NCI-H146 treated with DMSO at 0.1 percent for 48 hours (cell line): ENCODE measurements at regions not wholly inside any gene's neighbourhood (a gene's known extent, or its start where the extent isn't known, plus 50 kb on each side); places are given as distances from the start of the nearest gene placed in this dataset.
"Not testable (repeated sequence)": the region's sequence is repeated elsewhere in the genome, so short reads cannot be mapped to it uniquely, and the experiment has no call there.

Experiments
- DNase-seq: peaks from one replicate; lab custom pipeline; 2025; ENCODE audit not compliant: unreplicated experiment; lab: John Stamatoyannopoulos, UW

- no peak for DNase-seq
Measured at GRCh38 chr11:96506953-96507354, 117.1 kb downstream of the JRKL start.

GRCh38 chr11:96508861-96509260 lies 119.0 kb downstream of the JRKL start:
- no peak for DNase-seq

GRCh38 chr11:96520939-96521338 lies 131.1 kb downstream of the JRKL start:
- no peak for DNase-seq

GRCh38 chr11:96523656-96524055 lies 133.8 kb downstream of the JRKL start:
- no peak for DNase-seq

GRCh38 chr11:96524475-96524874 lies 134.7 kb downstream of the JRKL start:
- no peak for DNase-seq

GRCh38 chr11:96530473-96530872 lies 140.7 kb downstream of the JRKL start:
- no peak for DNase-seq

- no peak for DNase-seq
Measured at GRCh38 chr11:96538104-96538503, 148.3 kb downstream of the JRKL start.

DNA sequence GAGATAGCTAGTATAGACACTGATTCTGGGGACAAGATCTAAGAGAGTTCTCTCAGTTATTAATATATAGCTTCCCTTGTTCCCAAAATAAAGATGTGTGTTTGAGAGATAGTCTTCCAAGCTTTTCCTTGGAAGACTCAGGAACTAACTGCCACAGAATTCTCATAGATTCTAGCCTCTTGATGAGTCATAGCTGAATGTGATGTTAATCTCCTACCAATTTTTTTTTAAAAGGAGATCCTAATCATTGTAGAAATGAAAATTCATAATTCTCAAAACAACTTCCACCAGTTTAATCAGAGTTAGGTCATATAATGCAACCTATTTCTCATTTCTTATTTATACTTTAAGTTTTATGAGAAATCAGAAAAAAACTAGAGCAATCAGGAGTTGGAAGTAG lies 148.8 kb downstream of the JRKL start:
- no peak for DNase-seq

GRCh38 chr11:96540875-96541274 lies 151.1 kb downstream of the JRKL start:
- no peak for DNase-seq

GRCh38 chr11:96543177-96543576 lies 153.4 kb downstream of the JRKL start:
- no peak for DNase-seq

DNA sequence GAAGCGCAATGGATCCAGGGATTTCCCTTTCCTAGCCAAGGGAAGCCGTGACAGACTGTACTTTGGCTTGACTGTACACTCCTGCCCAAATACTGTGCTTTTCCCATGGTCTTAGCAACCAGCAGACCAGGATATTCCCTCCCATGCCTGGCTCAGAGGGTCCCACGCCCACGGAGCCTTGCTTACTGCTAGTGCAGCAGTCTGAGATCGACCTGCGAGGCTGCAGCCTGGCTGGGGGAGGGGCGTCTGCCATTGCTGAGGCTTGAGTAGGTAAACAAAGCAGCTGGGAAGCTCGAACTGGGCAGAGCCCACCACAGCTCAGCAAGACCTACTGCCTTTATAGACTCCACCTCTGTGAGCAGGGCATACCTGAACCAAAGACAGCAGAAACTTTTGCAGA lies 155.4 kb downstream of the JRKL start:
- DNase-seq, result not testable (repeated sequence)

- DNase-seq, result no peak
Measured at GRCh38 chr11:96551136-96551535, 161.3 kb downstream of the JRKL start.

DNA sequence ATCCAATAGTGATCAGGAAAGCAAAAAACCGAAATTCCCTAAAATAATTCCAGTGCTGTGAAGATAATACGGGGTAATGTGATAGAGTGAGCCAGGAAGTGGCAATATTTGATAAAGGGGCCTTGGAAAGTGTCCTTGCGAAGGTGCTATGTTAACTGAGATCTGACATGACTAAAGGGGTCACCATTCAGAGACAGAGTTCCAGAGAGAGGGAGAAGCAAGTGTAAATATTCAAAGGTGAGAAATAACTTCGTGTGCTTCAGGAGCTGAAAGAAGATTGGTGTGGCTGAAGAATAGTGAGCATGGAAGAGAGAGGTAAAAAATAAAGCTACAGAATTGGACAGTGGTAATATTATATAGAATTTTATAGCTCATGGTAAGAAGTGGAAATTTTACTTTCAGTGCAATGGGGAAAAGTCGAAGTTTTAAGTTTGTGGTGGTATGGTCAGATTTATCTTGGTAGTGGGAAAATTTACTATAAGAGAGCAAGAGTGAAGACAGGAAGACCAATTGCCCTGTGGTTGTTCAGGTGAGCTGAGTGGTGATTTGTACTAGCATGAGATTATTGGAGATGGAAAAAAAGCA lies 164.5 kb downstream of the JRKL start:
- DNase-seq, result no peak

GRCh38 chr11:96555826-96556225 lies 166.0 kb downstream of the JRKL start:
- not testable (repeated sequence) for DNase-seq

DNA sequence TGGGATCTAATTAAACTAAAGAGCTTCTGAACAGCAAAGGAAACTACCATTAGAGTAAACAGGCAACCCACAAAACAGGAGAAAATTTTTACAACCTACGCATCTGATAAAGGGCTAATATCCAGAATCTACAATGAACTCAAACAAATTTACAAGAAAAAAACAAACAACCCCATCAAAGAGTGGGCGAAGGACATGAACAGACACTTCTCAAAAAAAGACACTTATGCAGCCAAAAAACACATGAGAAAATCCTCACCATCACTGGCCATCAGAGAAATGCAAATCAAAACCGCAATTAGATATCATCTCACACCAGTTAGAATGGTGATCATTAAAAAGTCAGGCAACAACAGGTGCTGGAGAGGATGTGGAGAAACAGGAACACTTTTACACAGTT lies 170.9 kb downstream of the JRKL start:
- DNase-seq, result not testable (repeated sequence)

DNA sequence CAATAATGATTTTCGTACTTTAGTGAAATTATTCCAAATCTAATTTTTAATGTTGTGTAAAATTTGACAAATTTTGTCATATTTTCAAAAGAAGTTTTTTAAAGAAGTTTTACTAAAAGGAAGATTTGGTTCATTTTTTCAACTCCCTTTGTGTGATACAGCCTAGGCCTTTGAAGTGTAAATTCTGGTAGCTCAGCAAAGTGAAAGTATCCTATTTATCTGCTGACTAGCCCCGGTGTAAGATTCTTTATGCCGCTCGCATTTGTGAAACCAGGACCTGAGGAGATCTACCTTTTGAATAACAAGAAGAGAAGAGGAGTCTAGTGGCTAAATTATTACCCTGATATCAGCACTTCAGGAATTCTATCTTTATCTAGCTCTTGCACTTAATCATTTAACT lies 177.4 kb downstream of the JRKL start:
- no peak for DNase-seq

GRCh38 chr11:96567667-96568066 lies 177.9 kb downstream of the JRKL start:
- no peak for DNase-seq

GRCh38 chr11:96576383-96576782 lies 186.6 kb downstream of the JRKL start:
- no peak for DNase-seq

- DNase-seq, result no peak
Measured at GRCh38 chr11:96578379-96578778, 188.6 kb downstream of the JRKL start.

DNA sequence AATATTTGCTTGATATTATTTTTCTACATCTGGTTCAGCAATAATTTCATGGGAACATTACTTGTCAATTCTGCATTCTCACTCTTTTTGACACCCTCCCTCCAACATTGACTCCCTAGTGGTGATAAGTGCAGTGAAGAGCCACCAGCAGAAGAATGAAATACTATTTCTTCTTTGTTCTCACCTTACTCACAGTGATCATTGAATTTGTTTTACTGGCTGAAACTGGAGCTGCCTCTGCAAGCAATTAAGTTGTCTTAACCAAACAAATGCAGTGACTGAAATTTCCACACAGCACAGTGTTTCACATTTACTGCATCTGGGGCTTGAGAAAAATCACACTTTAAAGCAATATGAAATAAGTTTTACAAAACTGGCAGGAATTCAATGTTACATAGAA lies 189.8 kb downstream of the JRKL start:
- DNase-seq, result no peak

DNA sequence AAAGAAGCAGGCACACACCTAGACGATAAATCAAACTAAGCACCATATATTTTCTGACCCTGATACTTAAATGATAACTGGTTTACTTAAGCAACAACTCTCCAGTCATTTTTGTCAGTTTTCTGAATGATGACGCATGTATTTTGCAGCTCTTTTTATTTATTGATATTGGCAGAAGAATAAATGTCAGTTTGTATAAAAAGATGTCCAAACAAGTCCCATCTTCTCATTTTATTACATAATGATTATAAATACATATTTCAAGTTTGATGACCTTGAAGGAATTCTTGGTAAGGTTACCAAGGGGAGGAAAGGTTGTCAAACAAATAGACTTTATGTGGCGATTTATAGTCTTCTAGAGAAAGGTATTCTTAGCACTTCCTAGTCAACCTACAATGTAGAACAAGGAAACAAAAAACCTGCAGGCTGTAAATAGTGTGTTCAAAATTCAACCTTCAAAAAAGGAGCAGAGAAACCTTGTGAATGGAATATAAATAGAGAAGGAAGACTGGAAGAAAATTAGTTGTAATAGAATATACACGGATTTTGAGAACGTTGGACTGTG lies 190.7 kb downstream of the JRKL start:
- DNase-seq, result no peak

- not testable (repeated sequence) for DNase-seq
Measured at GRCh38 chr11:96585944-96586880, 196.4 kb downstream of the JRKL start.
